Vagina (tissue), 2 donors: ENCODE measurements at regions not wholly inside any gene's neighbourhood (a gene's known extent, or its start where the extent isn't known, plus 50 kb on each side); places are given as distances from the start of the nearest gene placed in this dataset.

Experiments used
- CTCF ChIP-seq, 3 experiments: fragments of 450-650 bp in 2 of 3; fragments of 200-600 bp in 1 of 3; sonication (generic) in 1 of 3; IDR thresholded peaks; one replicate each; pipeline ENCODE4 v1.5.1; 2017 to 2019; ENCODE audit warnings: antibody characterized with exemption in 3 of 3, mild to moderate bottlenecking in 2 of 3, moderate library complexity in 2 of 3
- POLR2AphosphoS5 ChIP-seq, 2 donors: sonication (generic); formaldehyde crosslinking; IDR thresholded peaks; one replicate each; pipeline ENCODE4 v1.9.0; 2017; ENCODE audit warnings: antibody characterized with exemption in 2 of 2, mild to moderate bottlenecking in 2 of 2, low read depth in 1 of 2; ENCODE audit not compliant: insufficient read depth in 1 of 2

- TF ChIP-seq CTCF (IDR thresholded peaks at IDR 0.05), result no peak
- no peak for TF ChIP-seq POLR2AphosphoS5 (IDR thresholded peaks at IDR 0.05; ENCODE audit: insufficient read depth in 1 of 2, low read depth in 1 of 2)
These were observed 261.4 kb upstream of the HABP2 start for GRCh38 chr10:113291413-113291812.
